Fibroblast of lung (primary cell): ENCODE measurements at regions not wholly inside any gene's neighbourhood (a gene's known extent, or its start where the extent isn't known, plus 50 kb on each side); places are given as distances from the start of the nearest gene placed in this dataset.

Source experiments
- DNase-seq, 2 donors: peaks; one replicate each; pipeline versions ENCODE4 v3.0.0 to v3.0.0-alpha.2; 2010; ENCODE audit warnings: low read depth in 2 of 2
- H2AFZ ChIP-seq: 2 replicates; pipeline ENCODE4 v1.5.1; 2012; ENCODE audit warnings: low read length, control low read depth, inconsistent platforms
- H3K27ac ChIP-seq: 2 replicates; pipeline ENCODE4 v1.5.1; 2011; ENCODE audit warnings: low read length, control low read depth; ENCODE audit not compliant: insufficient read depth
- H3K27me3 ChIP-seq: 2 replicates; pipeline ENCODE4 v1.5.1; 2011; ENCODE audit warnings: mild to moderate bottlenecking, low read length; ENCODE audit not compliant: control insufficient read depth, insufficient read depth
- H3K36me3 ChIP-seq: 2 replicates; pipeline ENCODE4 v1.5.1; 2011; ENCODE audit warnings: low read length; ENCODE audit not compliant: control insufficient read depth, insufficient read depth
- H3K4me1 ChIP-seq: 2 replicates; pipeline ENCODE4 v1.5.1; 2011; ENCODE audit warnings: low read length; ENCODE audit not compliant: control insufficient read depth, insufficient read depth; ENCODE audit errors: extremely low read depth
- H3K4me2 ChIP-seq: 2 replicates; pipeline ENCODE4 v1.5.1; 2011; ENCODE audit warnings: low read length, control low read depth; ENCODE audit not compliant: insufficient read depth; ENCODE audit errors: extremely low read depth
- H3K4me3 ChIP-seq, 4 experiments: fragments of 200-600 bp in 1 of 4; sonication (generic) in 1 of 4; replicated peaks in 1 of 4; 2 replicates each; pipeline ENCODE4 v1.5.1; 2011 to 2016; ENCODE audit warnings: low read length in 4 of 4, low read depth in 3 of 4, mild to moderate bottlenecking in 3 of 4, control low read depth in 2 of 4, inconsistent platforms in 1 of 4, mixed read lengths in 1 of 4; ENCODE audit not compliant: insufficient read depth in 1 of 4; ENCODE audit errors: control extremely low read depth in 1 of 4
- H3K79me2 ChIP-seq: 2 replicates; pipeline ENCODE4 v1.5.1; 2012; ENCODE audit warnings: mild to moderate bottlenecking, low read length, inconsistent platforms; ENCODE audit not compliant: control insufficient read depth, insufficient read depth
- H3K9ac ChIP-seq: 2 replicates; pipeline ENCODE4 v1.5.1; 2011; ENCODE audit warnings: mild to moderate bottlenecking, low read length, control low read depth; ENCODE audit not compliant: insufficient read depth
- H3K9me3 ChIP-seq: 2 replicates; pipeline ENCODE4 v1.5.1; 2012; ENCODE audit warnings: low read depth, low read length; ENCODE audit not compliant: control insufficient read depth, insufficient read depth
- H4K20me1 ChIP-seq: 2 replicates; pipeline ENCODE4 v1.5.1; 2011; ENCODE audit warnings: low read length; ENCODE audit not compliant: control insufficient read depth, insufficient read depth; ENCODE audit errors: extremely low read depth
- EZH2 ChIP-seq: IDR thresholded peaks from 2 replicates; pipeline ENCODE4 v1.5.1; 2012; ENCODE audit warnings: low read length, control low read depth, mild to moderate bottlenecking; ENCODE audit errors: missing control alignments
- TF ChIP-seq, protein P1 (sequence below), 2 donors: IDR thresholded peaks in 1 of 2; conservative IDR thresholded peaks in 1 of 2; 1 replicate in 1 of 2; 2 replicates in 1 of 2; pipeline ENCODE4 v1.5.1; 2011 to 2012; ENCODE audit warnings: low read length in 2 of 2, control low read depth in 1 of 2, inconsistent platforms in 1 of 2, low read depth in 1 of 2, mild to moderate bottlenecking in 1 of 2

DNA sequence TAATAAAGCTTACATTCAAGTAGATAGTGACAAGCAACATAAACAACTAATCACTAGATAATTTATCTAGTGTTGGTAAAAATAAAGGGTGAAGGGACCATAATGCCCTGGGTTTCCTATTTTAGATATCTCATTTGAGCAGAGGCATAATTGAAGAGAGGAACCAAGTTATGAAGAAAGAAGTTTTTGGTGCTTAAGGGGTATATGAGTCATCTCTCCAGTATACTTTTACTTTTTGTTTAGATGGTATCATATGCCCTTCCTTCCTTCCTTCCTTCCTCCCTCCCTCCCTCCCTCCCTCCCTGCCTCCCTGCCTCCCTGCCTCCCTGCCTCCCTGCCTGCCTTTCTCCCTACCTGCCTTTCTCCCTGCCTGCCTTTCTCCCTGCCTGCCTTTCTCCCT lies 1053.5 kb upstream of the CELF4 start:
- no peak overlapping the region for H3K9ac ChIP-seq
- H3K4me2 ChIP-seq, result no peak overlapping the region
- no peak for TF ChIP-seq EZH2
- TF ChIP-seq, protein P1, sequence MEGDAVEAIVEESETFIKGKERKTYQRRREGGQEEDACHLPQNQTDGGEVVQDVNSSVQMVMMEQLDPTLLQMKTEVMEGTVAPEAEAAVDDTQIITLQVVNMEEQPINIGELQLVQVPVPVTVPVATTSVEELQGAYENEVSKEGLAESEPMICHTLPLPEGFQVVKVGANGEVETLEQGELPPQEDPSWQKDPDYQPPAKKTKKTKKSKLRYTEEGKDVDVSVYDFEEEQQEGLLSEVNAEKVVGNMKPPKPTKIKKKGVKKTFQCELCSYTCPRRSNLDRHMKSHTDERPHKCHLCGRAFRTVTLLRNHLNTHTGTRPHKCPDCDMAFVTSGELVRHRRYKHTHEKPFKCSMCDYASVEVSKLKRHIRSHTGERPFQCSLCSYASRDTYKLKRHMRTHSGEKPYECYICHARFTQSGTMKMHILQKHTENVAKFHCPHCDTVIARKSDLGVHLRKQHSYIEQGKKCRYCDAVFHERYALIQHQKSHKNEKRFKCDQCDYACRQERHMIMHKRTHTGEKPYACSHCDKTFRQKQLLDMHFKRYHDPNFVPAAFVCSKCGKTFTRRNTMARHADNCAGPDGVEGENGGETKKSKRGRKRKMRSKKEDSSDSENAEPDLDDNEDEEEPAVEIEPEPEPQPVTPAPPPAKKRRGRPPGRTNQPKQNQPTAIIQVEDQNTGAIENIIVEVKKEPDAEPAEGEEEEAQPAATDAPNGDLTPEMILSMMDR (conservative IDR thresholded peaks at IDR 0.05 in 1 of 2, IDR thresholded peaks at IDR 0.05 in 1 of 2; ENCODE audit: low read depth in 1 of 2, low read length in 2 of 2), result no peak
- H3K4me1 ChIP-seq, result no peaks in the 10 kb centered on the region
- no peak overlapping the region for H2AFZ ChIP-seq
- H4K20me1 ChIP-seq, result no peaks in the 10 kb centered on the region
- no peak overlapping the region for H3K4me3 ChIP-seq
- DNase-seq, result no peak
- H3K27ac ChIP-seq, result no peak overlapping the region
- H3K36me3 ChIP-seq, result no peaks in the 10 kb centered on the region
- H3K27me3 ChIP-seq, result no peaks in the 10 kb centered on the region
- no peaks in the 10 kb centered on the region for H3K79me2 ChIP-seq
- no peaks in the 10 kb centered on the region for H3K9me3 ChIP-seq

DNA sequence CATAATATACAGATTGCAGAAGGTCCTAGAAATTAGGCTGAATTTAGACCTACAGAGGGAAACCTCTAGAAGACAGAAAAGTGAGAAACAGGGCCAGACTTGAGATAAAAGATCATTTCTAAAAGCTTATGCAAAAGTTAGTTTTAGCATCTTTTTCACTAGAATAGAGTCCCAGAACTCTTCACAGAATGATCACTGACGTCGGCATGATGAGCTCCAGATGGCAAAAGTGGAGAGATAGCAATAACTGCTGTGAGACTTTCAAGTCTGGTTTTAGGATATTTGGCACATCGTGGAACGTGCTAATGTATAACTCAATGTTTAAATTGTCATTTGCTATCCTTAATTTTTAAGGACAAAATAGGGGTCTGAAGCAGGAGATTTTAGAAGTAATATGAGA lies 1050.7 kb upstream of the CELF4 start:
- no peak overlapping the region for H3K27ac ChIP-seq
- no peaks in the 10 kb centered on the region for H3K9me3 ChIP-seq
- DNase-seq, result no peak
- H3K9ac ChIP-seq, result no peak overlapping the region
- H2AFZ ChIP-seq, result no peak overlapping the region
- H3K4me3 ChIP-seq, result no peak overlapping the region
- no peaks in the 10 kb centered on the region for H3K27me3 ChIP-seq
- no peaks in the 10 kb centered on the region for H3K36me3 ChIP-seq
- no peaks in the 10 kb centered on the region for H3K79me2 ChIP-seq
- no peak for TF ChIP-seq EZH2
- TF ChIP-seq, protein P1 (conservative IDR thresholded peaks at IDR 0.05 in 1 of 2, IDR thresholded peaks at IDR 0.05 in 1 of 2; ENCODE audit: low read depth in 1 of 2, low read length in 2 of 2), result no peak
- no peak overlapping the region for H3K4me2 ChIP-seq
- H3K4me1 ChIP-seq, result no peaks in the 10 kb centered on the region
- no peaks in the 10 kb centered on the region for H4K20me1 ChIP-seq

DNA sequence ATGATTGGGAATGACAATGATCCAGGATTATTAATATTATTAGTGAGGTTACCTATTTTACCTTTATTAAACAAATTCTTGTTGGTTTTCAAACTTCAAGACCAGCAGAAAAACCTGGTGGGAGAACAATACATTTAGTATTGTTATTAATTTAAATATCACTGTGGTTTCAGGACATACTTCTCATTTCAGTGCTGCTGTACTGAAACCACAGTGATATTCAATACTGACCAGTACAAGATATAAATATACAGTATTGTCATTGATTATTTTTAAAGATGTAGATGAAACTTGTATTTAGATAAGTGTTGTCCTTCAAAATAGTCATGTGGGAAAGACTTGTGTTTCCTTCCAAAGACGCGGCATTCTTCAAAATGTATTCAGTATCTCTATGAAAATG lies 1047.3 kb upstream of the CELF4 start:
- H3K27ac ChIP-seq, result no peak overlapping the region
- H3K4me3 ChIP-seq, result no peak overlapping the region
- no peaks in the 10 kb centered on the region for H3K79me2 ChIP-seq
- no peak overlapping the region for H3K4me2 ChIP-seq
- no peaks in the 10 kb centered on the region for H4K20me1 ChIP-seq
- H3K36me3 ChIP-seq, result no peaks in the 10 kb centered on the region
- no peaks in the 10 kb centered on the region for H3K9me3 ChIP-seq
- TF ChIP-seq, protein P1 (conservative IDR thresholded peaks at IDR 0.05 in 1 of 2, IDR thresholded peaks at IDR 0.05 in 1 of 2; ENCODE audit: low read depth in 1 of 2, low read length in 2 of 2), result no peak
- TF ChIP-seq EZH2, result no peak
- no peaks in the 10 kb centered on the region for H3K27me3 ChIP-seq
- no peak for DNase-seq
- H3K9ac ChIP-seq, result no peak overlapping the region
- H3K4me1 ChIP-seq, result no peaks in the 10 kb centered on the region
- H2AFZ ChIP-seq, result no peak overlapping the region
